IPS-15b (cell line): ENCODE measurements at regions not wholly inside any gene's neighbourhood (a gene's known extent, or its start where the extent isn't known, plus 50 kb on each side); places are given as distances from the start of the nearest gene placed in this dataset.
"Not testable (repeated sequence)": the region's sequence is repeated elsewhere in the genome, so short reads cannot be mapped to it uniquely, and the experiment has no call there.

Source experiments
- H3K27me3 ChIP-seq: one replicate; pipeline ENCODE4 v1.6.1; 2013; ENCODE audit warnings: low read length; ENCODE audit not compliant: control insufficient read depth, insufficient read depth
- H3K36me3 ChIP-seq: one replicate; pipeline ENCODE4 v1.6.1; 2013; ENCODE audit warnings: low read length; ENCODE audit not compliant: control insufficient read depth, insufficient read depth
- H3K4me1 ChIP-seq: one replicate; pipeline ENCODE4 v1.6.1; 2013; ENCODE audit warnings: mild to moderate bottlenecking, low read length; ENCODE audit not compliant: control insufficient read depth, insufficient read depth
- H3K4me3 ChIP-seq: one replicate; pipeline ENCODE4 v1.5.1; 2013; ENCODE audit warnings: low read depth, low read length
- H3K9ac ChIP-seq: one replicate; pipeline ENCODE4 v1.6.1; 2013; ENCODE audit warnings: low read depth, mild to moderate bottlenecking, low read length
- H3K9me3 ChIP-seq: one replicate; pipeline ENCODE4 v1.6.1; 2013; ENCODE audit warnings: mild to moderate bottlenecking, low read length; ENCODE audit not compliant: control insufficient read depth, insufficient read depth

DNA sequence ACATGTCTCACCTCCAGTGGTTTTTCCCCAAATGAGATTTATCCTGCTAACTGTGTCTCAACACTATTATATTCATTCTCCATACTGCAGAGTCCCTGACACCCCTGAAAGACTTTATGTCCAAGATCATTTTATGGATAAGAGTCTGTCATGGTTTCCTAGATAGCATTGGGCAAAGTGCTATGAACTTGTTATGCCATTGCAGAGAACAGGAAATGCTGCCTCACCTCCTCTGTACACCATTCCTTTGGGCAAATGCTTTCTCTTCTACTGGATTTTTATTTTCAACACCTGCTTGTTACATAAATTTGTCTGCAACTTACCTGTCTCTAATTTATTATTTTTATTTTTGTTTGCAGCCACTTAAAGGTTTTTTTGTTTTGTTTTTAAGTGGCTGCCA, 652.5 kb upstream of the FAM98A start:
- Histone ChIP-seq H3K27me3 (no peaks in the 10 kb centered on the region), H3K9me3 (no peaks in the 10 kb centered on the region), H3K4me3 (no peak overlapping the region), H3K9ac (no peak overlapping the region), H3K36me3 (no peaks in the 10 kb centered on the region), H3K4me1 (no peaks in the 10 kb centered on the region)

DNA sequence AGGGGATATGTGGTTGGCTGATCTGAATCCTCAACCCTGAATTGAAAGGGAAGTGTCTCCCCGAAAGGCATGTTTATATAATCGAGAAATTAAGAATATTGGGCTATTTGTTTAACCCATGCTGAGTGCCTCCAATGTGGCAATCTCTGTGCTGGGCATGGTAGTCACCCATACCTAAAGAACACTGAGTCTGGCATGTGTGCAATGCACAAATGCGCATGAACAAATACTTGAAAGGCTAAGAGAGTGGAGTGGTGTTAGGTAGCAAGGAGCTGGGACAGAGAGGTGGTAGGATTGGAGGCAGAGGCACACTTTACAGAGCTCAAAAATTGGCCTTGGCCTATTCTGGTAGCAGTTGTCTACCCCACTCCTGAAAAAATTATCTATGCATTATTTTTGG, 645.1 kb upstream of the FAM98A start:
- no peaks in the 10 kb centered on the region for H3K4me1 ChIP-seq
- H3K36me3 ChIP-seq: no peaks in the 10 kb centered on the region
- no peaks in the 10 kb centered on the region for H3K9me3 ChIP-seq
- no peak overlapping the region for H3K4me3 ChIP-seq
- no peaks in the 10 kb centered on the region for H3K27me3 ChIP-seq
- H3K9ac ChIP-seq: no peak overlapping the region

DNA sequence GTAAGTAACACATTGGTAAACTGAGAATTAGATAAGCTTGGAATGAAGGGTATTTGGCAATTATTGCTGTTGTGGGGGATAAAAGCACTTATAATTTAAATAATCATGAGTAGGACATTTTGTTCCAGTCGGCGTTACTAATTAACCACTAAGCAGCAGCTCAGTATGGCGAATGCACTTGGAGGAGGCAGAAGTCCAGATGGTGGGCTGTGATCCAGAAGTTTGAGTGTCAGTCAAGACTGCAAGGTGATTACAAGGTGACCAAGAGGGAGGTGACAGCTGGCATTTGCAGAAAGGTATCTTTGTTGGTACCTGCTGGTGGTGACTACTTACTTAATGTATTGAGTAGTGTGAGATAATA, 643.6 kb upstream of the FAM98A start:
- H3K4me3 ChIP-seq: no peak overlapping the region
- H3K27me3 ChIP-seq: no peaks in the 10 kb centered on the region
- no peak overlapping the region for H3K9ac ChIP-seq
- H3K4me1 ChIP-seq: no peaks in the 10 kb centered on the region
- H3K9me3 ChIP-seq: no peaks in the 10 kb centered on the region
- H3K36me3 ChIP-seq: no peaks in the 10 kb centered on the region

DNA sequence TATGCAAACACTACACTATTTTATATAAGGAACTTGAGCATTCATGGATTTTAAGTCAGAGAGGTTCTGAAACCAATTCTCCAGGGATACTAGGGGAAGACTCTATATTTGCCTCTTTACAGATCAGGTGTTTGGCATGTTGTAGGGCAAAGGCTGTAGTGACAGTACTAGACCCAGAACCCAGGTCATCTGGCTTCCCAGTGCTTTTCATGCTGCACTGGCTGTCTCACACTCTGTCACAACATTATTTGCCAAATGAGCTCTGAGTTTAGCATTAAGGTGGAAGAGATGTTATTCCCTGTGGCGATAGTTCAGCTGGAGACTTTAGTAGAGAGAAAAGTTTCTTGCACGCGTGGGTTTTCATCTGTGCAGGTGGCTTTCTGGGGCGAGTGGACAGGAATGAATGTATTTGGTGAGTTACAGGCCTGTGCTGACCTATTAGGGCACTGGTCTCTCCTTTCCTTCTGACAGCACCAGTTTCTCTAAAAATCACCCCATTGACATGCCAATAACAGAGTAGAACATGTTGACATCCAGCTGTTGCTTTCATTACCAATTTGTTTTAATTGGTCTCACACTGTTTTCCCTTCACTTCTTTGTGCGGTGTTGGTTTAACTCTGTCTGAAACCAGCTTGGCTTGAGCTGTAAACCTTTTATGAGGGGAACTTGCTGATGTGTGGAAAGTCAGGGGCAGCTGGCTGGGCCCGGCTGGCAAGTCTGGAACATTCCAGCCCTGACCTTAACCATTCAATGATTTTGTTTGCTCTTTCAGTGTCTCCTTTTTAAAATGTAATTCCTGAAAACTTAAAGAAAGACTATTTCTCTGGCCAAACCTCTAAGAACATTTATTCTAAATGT, 643.0 kb upstream of the FAM98A start:
- H3K27me3 ChIP-seq: no peaks in the 10 kb centered on the region
- H3K9ac ChIP-seq: no peak overlapping the region
- no peak overlapping the region for H3K4me3 ChIP-seq
- no peaks in the 10 kb centered on the region for H3K9me3 ChIP-seq
- H3K4me1 ChIP-seq: no peaks in the 10 kb centered on the region
- no peaks in the 10 kb centered on the region for H3K36me3 ChIP-seq

DNA sequence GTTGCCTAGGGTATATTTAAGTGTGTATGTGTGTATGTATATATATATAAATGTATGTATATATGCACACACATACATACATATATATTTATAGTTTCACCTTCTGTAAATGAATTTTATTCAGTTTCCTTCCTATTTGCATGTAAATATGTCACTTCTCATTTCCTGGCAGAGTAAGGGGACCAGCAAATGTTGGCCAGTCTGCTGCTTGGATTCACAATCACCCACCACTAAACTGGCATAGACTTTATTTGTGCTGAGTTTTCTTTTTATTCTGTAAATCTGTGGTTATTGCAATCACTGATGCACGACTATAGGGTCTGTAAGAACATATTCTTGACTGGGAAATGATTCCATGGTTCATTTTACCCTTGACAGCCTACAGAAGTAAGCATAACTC, 640.4 kb upstream of the FAM98A start:
- H3K36me3 ChIP-seq: no peaks in the 10 kb centered on the region
- H3K4me3 ChIP-seq: no peak overlapping the region
- no peaks in the 10 kb centered on the region for H3K4me1 ChIP-seq
- no peak overlapping the region for H3K9ac ChIP-seq
- no peaks in the 10 kb centered on the region for H3K27me3 ChIP-seq
- no peaks in the 10 kb centered on the region for H3K9me3 ChIP-seq

DNA sequence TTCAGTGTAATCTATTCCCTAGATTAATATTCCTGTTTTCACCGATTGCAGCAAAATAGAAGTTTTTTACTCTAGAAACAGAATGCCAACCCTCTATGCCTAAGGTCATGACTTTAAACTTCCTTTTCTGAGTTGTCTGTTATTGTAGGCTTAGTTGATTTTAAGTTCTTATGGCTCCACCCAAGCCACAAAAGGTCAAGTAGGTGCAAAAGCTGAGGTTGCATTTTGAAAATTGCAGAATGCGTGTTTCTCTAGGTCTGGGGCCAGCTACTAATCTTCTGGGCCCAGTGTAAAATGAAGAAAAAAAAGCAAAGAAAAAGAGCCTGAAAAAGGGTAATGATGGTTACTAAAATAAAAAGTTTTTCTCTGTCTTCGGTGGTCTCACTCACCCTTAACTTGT, 635.7 kb upstream of the FAM98A start:
- no peaks in the 10 kb centered on the region for H3K27me3 ChIP-seq
- no peaks in the 10 kb centered on the region for H3K36me3 ChIP-seq
- no peaks in the 10 kb centered on the region for H3K9me3 ChIP-seq
- no peaks in the 10 kb centered on the region for H3K4me1 ChIP-seq
- no peak overlapping the region for H3K4me3 ChIP-seq
- H3K9ac ChIP-seq: no peak overlapping the region

DNA sequence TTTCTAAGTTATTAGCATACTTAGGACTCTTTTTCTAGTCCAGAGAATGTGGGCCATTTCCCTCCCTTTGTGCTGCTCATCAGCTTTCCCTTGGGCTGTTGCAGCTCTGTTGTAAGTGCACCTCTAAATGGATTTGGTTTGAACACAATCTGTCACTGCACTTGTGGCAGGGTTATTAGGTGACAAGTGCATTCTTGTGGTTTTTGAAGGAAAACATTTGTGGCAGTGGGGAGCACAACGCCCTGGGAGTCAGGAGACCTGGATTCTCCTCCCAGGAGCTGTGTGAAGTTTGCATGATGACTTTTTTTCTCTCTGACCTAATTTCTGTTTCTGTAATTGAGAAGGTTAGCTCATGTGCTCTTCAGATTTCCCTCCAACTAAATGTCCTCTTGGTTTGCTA, 630.9 kb upstream of the FAM98A start:
- Histone ChIP-seq H3K27me3 (no peaks in the 10 kb centered on the region), H3K36me3 (no peaks in the 10 kb centered on the region)

DNA sequence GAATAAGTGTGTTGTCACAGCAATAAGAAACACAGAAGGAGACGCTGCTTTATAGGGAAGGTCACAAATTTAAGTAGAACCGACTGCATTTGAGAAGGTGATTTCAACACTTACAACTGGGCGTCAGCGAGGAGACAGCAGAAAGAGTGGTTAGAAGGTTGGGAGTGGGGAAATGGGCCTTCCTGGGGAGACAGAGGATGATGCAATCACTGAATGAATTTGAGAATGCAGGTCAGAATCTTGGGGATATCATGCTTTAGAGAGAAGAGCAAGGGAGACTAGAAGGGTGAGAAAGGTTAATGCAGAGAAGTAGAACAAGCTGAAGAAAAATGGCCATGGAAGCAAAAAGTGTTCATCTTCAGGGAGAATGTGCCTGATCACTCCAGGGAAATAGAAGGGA, 616.1 kb upstream of the FAM98A start:
- Histone ChIP-seq H3K9ac (no peak overlapping the region), H3K4me3 (no peak overlapping the region), H3K27me3 (no peaks in the 10 kb centered on the region), H3K36me3 (peaks cover 2% of the 10 kb centered on the region), H3K9me3 (no peaks in the 10 kb centered on the region), H3K4me1 (no peaks in the 10 kb centered on the region)

More for the DNA sequence above, 630.9 kb upstream of the FAM98A start:
- Histone ChIP-seq H3K4me1 (no peaks in the 10 kb centered on the region), H3K4me3 (no peak overlapping the region), H3K9ac (no peak overlapping the region), H3K9me3 (no peaks in the 10 kb centered on the region)

DNA sequence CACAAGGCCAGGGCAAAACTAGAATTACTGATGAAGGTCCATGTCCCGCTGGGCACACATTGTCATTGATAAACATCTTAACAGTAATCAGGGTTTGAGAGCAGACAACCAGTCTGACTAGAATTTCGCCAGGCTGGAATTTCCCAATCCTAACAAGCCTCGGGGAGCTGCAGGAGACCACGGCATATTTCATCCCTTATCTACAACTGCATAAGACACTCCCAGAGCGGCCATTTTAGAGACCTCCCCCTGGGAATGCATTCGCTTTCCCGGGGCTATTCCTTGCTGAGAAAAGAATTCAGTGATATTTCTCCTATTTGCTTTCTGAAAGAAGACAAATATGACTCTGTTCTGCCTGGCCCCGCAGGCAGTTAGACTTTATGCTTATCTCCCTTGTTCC, 611.3 kb upstream of the FAM98A start:
- not testable (repeated sequence) for H3K9me3 ChIP-seq, H3K27me3 ChIP-seq, H3K36me3 ChIP-seq, H3K9ac ChIP-seq, H3K4me3 ChIP-seq, H3K4me1 ChIP-seq

DNA sequence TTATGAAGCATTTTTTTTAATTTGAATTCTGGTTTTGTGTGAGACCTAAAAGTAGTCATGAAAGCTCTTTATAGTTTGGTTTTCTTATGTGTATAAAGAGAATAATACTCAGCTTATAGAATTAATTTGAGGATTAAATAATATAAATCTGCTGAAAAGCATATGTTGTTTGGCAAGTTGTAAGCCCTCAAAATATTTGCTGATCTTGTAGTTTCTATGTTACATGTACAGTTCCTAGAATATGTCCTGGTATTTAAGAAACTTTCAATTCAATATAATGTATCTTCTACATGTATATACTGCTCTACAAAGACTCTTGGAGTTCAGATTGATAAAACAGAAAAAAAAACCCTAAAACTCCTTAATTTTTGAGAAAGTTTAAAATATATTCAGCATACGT, 605.5 kb upstream of the FAM98A start:
- Histone ChIP-seq H3K27me3 (no peaks in the 10 kb centered on the region), H3K36me3 (no peaks in the 10 kb centered on the region), H3K9me3 (peaks cover 5% of the 10 kb centered on the region), H3K9ac (no peak overlapping the region), H3K4me3 (no peak overlapping the region), H3K4me1 (no peaks in the 10 kb centered on the region)

DNA sequence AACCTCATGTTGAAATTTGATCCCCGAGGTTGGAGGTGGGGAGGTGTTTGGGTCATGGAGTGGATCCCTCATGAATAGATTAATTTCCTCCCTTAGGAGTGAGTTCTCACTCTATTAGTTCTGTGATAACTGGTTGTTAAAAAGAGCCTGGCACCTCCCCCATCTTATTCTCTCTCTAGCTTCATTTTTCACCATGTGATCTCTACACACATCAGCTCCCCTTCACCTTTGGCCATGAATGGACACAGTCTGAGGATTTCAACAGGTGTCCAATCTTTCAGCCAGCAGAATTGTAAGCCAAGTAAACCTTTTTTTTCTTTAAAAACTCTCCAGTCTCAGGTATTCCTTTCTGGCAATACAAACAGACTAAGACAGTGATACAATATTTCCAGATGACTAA, 602.0 kb upstream of the FAM98A start:
- Histone ChIP-seq H3K4me1 (no peaks in the 10 kb centered on the region), H3K9me3 (no peaks in the 10 kb centered on the region), H3K27me3 (no peaks in the 10 kb centered on the region), H3K36me3 (no peaks in the 10 kb centered on the region), H3K9ac (no peak overlapping the region), H3K4me3 (no peak overlapping the region)

DNA sequence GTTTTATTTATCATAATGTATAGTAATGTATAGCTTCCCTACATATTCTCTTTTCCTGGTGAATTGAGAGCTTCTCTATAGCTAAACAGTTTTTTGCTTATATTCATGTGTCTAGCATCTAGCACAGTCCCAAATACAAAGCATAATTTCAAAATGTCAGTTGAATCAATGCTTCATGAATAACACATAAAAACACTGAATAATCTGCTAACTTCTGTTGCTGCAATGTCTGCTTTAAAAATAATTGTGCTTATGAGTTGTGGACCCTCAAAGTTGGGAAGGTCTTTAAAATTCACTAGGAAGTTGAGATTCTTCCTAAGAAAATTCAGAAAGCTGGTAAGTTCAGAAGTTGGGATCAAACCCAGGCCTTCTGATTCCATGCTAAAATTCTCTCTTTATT, 600.9 kb upstream of the FAM98A start:
- no peaks in the 10 kb centered on the region for H3K9me3 ChIP-seq
- H3K27me3 ChIP-seq: no peaks in the 10 kb centered on the region
- no peaks in the 10 kb centered on the region for H3K4me1 ChIP-seq
- no peak overlapping the region for H3K4me3 ChIP-seq
- no peaks in the 10 kb centered on the region for H3K36me3 ChIP-seq
- H3K9ac ChIP-seq: no peak overlapping the region
